Small intestine (tissue), 7 donors: ENCODE measurements at regions not wholly inside any gene's neighbourhood (a gene's known extent, or its start where the extent isn't known, plus 50 kb on each side); places are given as distances from the start of the nearest gene placed in this dataset.
"Not testable (repeated sequence)": the region's sequence is repeated elsewhere in the genome, so short reads cannot be mapped to it uniquely, and the experiment has no call there.

ENCODE experiments used
- DNase-seq, 2 donors: peaks; one replicate each; pipeline versions ENCODE4 v3.0.0 to v3.0.0-alpha.2; 2013
- FAIRE-seq: peaks from 2 replicates; lab custom pipeline; 2012; peaks lifted over from hg19 to GRCh38; lab: Jason Lieb, UNC
- H3K27ac ChIP-seq, 3 donors: one replicate each; pipeline ENCODE4 v1.5.1; 2013; ENCODE audit warnings: low read length in 2 of 3, mild to moderate bottlenecking in 2 of 3, control low read depth in 1 of 3, inconsistent platforms in 1 of 3, low read depth in 1 of 3, moderate library complexity in 1 of 3
- H3K27me3 ChIP-seq, 3 donors: one replicate each; pipeline ENCODE4 v1.6.1; 2013; ENCODE audit warnings: low read length in 3 of 3, inconsistent platforms in 1 of 3; ENCODE audit not compliant: control insufficient read depth in 3 of 3, insufficient read depth in 3 of 3
- H3K36me3 ChIP-seq, 3 donors: one replicate each; pipeline ENCODE4 v1.6.1; 2013; ENCODE audit warnings: low read length in 3 of 3, inconsistent platforms in 1 of 3, low read depth in 1 of 3, mild to moderate bottlenecking in 1 of 3, moderate library complexity in 1 of 3; ENCODE audit not compliant: control insufficient read depth in 3 of 3, insufficient read depth in 2 of 3
- H3K4me1 ChIP-seq, 3 donors: one replicate each; pipeline ENCODE4 v1.6.1; 2013; ENCODE audit warnings: low read length in 2 of 3, inconsistent platforms in 1 of 3, low read depth in 1 of 3, mild to moderate bottlenecking in 1 of 3, moderate library complexity in 1 of 3; ENCODE audit not compliant: control insufficient read depth in 3 of 3, insufficient read depth in 2 of 3
- H3K4me3 ChIP-seq, 3 donors: one replicate each; pipeline ENCODE4 v1.5.1; 2013; ENCODE audit warnings: low read length in 3 of 3, control low read depth in 1 of 3, inconsistent platforms in 1 of 3, low read depth in 1 of 3, mild to moderate bottlenecking in 1 of 3, moderate library complexity in 1 of 3
- H3K9me3 ChIP-seq, 2 donors: one replicate each; pipeline ENCODE4 v1.6.1; 2013; ENCODE audit warnings: low read depth in 1 of 2, low read length in 1 of 2; ENCODE audit not compliant: control insufficient read depth in 2 of 2, insufficient read depth in 1 of 2
- WGBS, 3 donors: extraction: QIAGEN DNeasy Blood & Tissue Kit; methylation state at CpG; one replicate each; pipeline ENCODE4 v1.1.7; 2013; 5-methylcytosine and 5-hydroxymethylcytosine counted together
- donor health status: healthy with polysubstance abuse.
- donor health status: control.
- donor health status: control.
- donor health status: Bipolar disorder and iron deficiency.
- donor health status: healthy.

DNA sequence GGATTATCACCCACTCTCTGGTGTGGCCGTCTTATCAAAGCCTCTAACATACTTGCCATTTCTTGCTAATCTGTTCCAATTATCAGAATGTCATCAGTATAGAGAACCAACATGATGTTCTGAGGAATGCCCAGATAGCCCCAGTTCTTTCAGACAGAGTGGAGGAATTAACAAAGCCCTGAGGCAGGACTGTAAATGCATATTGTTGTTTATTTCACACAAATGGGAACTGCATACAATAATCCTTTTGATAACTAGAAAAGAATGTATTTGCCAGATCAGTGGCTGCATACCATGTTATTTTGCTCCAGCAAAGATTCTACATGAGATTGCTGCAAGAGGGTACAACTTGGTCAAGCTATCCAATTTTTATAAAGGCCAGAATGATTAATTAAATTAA, 112.8 kb upstream of the HEY2 start:
- DNase-seq (no peak), FAIRE-seq (no peak)
- 65 to 82% (median 78%) methylated on average over 1 of the region's 1 CpG for whole genome bisulfite sequencing, 3 donors
- H3K4me1 ChIP-seq, result no peaks in the 10 kb centered on the region
- H3K36me3 ChIP-seq, result no peaks in the 10 kb centered on the region
- H3K27ac ChIP-seq, result no peak overlapping the region
- H3K9me3 ChIP-seq, result no peaks in the 10 kb centered on the region
- H3K4me3 ChIP-seq, result no peak overlapping the region
- H3K27me3 ChIP-seq, result peaks cover 0 to 2% (median 0%) of the 10 kb centered on the region in 3 donors

DNA sequence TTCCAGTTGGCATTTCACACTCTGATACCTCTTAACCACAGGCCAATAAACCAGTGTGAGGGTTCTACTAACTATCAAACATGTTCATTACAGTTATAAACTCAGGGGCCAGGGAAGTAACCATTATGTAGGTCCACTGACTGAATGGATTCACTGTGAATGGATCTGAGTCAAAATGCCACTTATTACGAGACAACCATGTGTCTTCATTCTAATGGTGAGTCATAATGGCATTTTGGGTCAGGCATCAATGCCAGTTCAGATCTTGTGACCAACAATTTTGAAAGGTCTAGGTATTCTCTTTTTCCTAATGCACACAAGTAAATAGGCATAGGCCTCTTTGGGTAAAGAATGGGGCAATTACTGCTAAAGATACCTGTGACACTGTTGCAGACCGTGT, 112.2 kb upstream of the HEY2 start:
- no peak overlapping the region for H3K4me3 ChIP-seq
- FAIRE-seq (no peak), DNase-seq (no peak)
- no peak overlapping the region for H3K27ac ChIP-seq
- H3K9me3 ChIP-seq, result no peaks in the 10 kb centered on the region
- no peaks in the 10 kb centered on the region for H3K4me1 ChIP-seq
- WGBS, 3 donors, result 59 to 90% (median 80%) methylated on average over 2 of the region's 2 CpGs
- peaks cover 0 to 2% (median 0%) of the 10 kb centered on the region in 3 donors for H3K27me3 ChIP-seq
- no peaks in the 10 kb centered on the region for H3K36me3 ChIP-seq

- DNase-seq (no peak), FAIRE-seq (no peak)
- no peaks in the 10 kb centered on the region for H3K4me1 ChIP-seq
- no peaks in the 10 kb centered on the region for H3K9me3 ChIP-seq
- no peak overlapping the region for H3K4me3 ChIP-seq
- no peak overlapping the region for H3K27ac ChIP-seq
- WGBS, 3 donors, result 53 to 64% (median 59%) methylated on average over 3 of the region's 3 CpGs
- peaks cover 0 to 2% (median 0%) of the 10 kb centered on the region in 3 donors for H3K27me3 ChIP-seq
- H3K36me3 ChIP-seq, result no peaks in the 10 kb centered on the region
Measured at GRCh38 chr6:125639466-125640020, 109.9 kb upstream of the HEY2 start.

- DNase-seq (no peak), FAIRE-seq (no peak)
- H3K27ac ChIP-seq, result no peak overlapping the region
- WGBS, 3 donors, result 78 to 89% (median 86%) methylated on average over 5 of the region's 5 CpGs
- H3K4me1 ChIP-seq, result no peaks in the 10 kb centered on the region
- peaks cover 0 to 2% (median 0%) of the 10 kb centered on the region in 3 donors for H3K27me3 ChIP-seq
- H3K9me3 ChIP-seq, result no peaks in the 10 kb centered on the region
- H3K36me3 ChIP-seq, result no peaks in the 10 kb centered on the region
- H3K4me3 ChIP-seq, result no peak overlapping the region
Measured at GRCh38 chr6:125640441-125641150, 108.8 kb upstream of the HEY2 start.

GRCh38 chr6:125643967-125644661, 105.3 kb upstream of the HEY2 start:
- not testable (repeated sequence) for H3K36me3 ChIP-seq, H3K4me3 ChIP-seq, DNase-seq, FAIRE-seq, H3K27ac ChIP-seq, H3K4me1 ChIP-seq, H3K9me3 ChIP-seq, H3K27me3 ChIP-seq
- 92 to 96% (median 95%) methylated on average over 20 to 27 of the region's 27 CpGs for WGBS, 3 donors

DNA sequence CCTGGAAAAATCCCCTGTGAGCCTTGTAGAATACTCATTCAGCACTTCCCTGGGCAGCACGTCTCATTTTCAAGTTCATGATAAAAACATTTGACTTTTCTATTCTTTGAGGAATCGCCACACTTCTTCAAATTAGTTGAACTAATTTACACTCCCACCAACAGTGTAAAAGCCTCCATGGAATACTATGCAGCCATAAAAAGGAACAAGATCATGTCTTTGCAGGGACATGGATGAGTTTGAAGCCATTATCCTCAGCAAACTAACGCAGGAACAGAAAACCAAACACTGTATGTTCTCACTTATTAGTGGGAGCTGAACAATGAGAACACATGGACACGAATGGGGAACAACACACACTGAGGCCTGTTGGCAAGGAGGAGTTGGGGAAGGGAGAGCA, 102.0 kb upstream of the HEY2 start:
- no peak for DNase-seq
- Histone ChIP-seq H3K9me3 (no peaks in the 10 kb centered on the region), H3K27ac (no peak overlapping the region), H3K4me1 (no peaks in the 10 kb centered on the region), H3K27me3 (no peaks in the 10 kb centered on the region), H3K36me3 (no peaks in the 10 kb centered on the region), H3K4me3 (no peak overlapping the region)
- 85 to 94% (median 90%) methylated on average over 4 of the region's 4 CpGs for WGBS, 3 donors
- no peak for FAIRE-seq

DNA sequence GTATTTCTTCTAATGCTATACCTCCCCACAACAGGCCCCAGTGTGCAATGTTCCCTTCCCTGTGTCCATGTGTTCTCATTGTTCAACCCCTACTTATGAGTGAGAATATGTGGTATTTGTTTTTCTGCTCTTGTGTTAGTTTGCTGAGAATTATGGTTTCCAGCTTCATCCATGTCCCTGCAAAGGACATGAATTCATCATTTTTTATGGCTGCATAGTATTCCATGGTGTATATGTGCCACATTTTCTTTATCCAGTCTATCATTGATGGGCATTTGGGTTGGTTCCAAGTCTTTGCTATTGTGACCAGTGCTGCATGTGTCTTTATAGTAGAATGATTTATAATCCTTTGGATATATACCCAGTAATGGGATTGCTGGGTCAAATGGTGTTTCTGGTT, 95.7 kb upstream of the HEY2 start:
- not testable (repeated sequence) for H3K36me3 ChIP-seq, H3K4me1 ChIP-seq, FAIRE-seq, H3K27me3 ChIP-seq, H3K4me3 ChIP-seq, H3K27ac ChIP-seq, H3K9me3 ChIP-seq, DNase-seq

DNA sequence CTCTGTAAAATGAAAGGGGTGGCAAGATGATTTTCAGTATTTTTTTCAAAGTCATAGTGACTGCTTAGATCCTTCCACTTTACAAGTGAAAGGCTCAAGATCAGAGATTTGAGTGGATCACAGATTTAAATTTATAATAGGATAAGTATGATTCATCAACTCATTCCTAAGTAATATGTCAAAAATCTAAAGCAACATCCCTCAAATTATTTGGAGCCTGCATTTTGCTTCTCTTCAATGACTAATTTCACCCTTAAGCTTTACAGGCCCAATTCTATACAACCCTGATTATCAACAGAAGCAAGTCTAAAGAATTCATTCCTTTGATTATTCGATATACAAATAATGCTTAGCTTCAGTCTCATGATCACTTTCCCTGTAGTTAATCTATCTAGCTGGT, 93.9 kb upstream of the HEY2 start:
- no peak overlapping the region for H3K27ac ChIP-seq
- H3K27me3 ChIP-seq, result peaks cover 0 to 2% (median 0%) of the 10 kb centered on the region in 3 donors
- DNase-seq (no peak), FAIRE-seq (no peak)
- H3K9me3 ChIP-seq, result no peaks in the 10 kb centered on the region
- no peak overlapping the region for H3K4me3 ChIP-seq
- H3K4me1 ChIP-seq, result no peaks in the 10 kb centered on the region
- H3K36me3 ChIP-seq, result no peaks in the 10 kb centered on the region
- 88 to 96% (median 90%) methylated on average over 1 of the region's 1 CpG for WGBS, 3 donors
